HG02943 (cell line): ENCODE measurements at regions not wholly inside any gene's neighbourhood (a gene's known extent, or its start where the extent isn't known, plus 50 kb on each side); places are given as distances from the start of the nearest gene placed in this dataset.
"Not testable (repeated sequence)": the region's sequence is repeated elsewhere in the genome, so short reads cannot be mapped to it uniquely, and the experiment has no call there.

ENCODE experiments used
- ATAC-seq: cut with Tn5 transposase; IDR thresholded peaks from one replicate; pipeline ENCODE4 v1.9.1; 2021; ENCODE audit warnings: mild to moderate bottlenecking, low read depth, moderate library complexity; ENCODE audit not compliant: unreplicated experiment

DNA sequence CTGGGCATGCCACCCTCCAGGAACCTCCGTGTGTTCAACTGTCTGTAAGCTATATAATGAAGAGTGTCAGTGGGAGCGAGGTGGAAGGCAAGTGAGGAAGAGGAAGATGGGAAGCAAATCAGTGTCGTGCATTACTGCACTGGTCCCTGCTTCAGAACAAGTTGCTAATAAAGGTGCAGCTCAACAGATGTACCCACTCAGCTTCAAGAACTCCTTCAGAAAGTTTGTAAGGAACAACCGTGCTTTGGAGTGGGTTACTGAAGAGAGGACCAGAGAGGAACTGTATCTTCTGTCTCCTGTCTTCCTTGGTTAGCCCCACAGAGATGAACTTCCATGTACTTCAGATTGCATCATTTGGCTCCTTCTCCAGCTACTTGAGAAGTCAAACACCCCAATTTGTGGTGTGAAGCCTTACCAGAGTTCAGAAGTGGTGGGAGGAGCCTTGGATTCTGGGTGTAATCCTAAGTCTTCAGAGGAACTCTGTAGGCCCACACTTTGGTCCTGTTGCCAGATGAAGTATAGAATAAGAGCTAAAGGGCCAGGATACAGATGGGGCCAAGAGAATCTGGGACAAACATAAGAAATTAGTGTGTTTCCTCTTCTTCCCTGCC, 290.5 kb upstream of the PROX1 start:
- ATAC-seq, result no peak

DNA sequence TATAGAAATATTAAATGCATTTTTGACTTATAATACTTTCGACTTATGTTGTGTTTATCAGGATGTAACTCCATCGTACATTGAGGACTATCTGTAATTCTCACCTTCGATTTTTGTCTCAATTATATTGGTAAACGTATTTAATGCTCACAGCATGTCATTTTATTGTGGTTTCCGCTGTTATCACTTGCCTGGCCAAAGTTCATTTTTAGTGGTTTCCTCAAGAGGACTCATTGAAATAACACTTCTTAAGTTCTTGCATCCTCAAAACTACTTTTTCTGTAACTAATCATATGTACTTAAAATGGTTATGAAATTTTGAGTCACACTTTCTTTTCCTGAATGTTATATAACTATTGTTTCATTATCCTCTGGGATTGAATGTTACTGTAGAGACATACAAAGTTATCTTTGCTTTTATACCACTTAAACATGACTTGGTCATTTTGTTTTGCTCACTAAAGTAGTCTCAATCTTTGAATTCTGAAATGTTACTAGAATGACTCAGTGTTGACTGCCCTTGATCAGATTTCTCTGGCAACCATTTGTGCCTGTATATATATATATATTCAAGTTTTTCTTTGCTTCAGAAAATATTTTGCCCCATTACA, 289.6 kb upstream of the PROX1 start:
- ATAC-seq, result no peak

DNA sequence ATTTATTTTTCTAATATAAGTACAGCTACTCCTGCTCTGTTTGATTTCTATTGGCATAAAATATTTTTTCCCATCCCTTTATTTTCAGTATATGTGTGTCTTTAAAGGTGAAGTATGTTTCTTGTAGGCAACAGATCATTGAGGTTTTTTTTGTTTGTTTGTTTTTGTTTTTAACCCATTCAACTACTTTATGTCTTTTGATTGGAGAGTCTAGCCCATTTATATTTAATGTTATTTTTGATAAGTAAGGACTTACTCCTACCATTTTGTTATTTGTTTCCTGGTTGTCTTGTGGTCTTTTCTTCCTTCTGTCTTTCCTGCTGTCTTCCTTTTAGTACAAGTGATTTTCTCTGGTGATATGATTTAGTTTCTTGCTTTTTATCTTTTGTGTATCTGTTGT, 285.1 kb upstream of the PROX1 start:
- no peak for ATAC-seq

DNA sequence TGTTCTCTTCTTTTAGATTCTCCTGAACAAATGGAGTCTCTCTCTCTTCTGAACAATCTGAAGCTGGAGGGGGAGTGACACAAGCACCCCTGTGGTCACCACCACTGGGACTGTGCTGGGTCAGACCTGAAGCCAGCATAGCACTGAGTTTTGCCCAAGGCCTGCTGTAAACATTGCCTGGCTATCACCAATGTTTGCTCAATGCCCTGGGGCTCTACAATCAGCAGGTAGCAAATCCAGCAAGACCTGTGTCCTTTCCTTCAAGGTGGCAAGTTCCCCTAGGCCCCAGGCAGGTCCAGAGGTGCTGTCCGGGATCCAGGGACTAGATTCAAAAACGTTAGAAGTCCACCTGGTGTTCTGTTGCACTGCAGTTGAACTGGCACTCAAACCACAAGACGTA, 282.8 kb upstream of the PROX1 start:
- ATAC-seq, result no peak

DNA sequence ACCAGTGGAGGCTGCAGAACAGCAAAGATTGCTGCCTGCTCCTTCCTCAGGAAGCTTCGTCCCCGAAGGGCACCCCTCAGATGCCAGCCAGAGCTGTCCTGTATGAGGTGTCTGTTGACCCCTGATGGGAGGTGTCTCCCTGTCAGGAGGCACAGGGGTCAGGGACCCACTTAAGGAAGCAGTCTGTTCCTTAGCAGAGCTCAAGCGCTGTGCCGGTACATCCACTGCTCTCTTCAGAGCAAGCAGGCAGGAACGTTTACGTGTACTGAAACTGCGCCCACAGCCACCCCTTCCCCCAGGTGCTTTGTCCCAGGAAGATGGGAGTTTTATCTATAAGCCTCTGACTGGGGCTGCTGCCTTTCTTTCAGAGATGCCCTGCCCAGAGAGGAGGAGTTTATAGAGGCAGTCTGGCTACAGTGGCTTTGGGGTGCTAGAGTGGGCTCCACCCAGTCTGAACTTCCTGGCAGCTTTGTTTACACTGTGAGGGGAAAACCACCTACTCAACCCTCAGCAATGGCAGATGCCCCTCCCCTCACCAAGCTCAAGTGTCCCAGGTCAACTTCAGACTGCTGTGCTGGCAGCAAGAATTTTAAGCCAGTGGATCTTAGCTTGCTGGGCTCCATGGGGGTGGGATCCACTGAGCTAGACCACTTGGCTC, 275.8 kb upstream of the PROX1 start:
- not testable (repeated sequence) for ATAC-seq

DNA sequence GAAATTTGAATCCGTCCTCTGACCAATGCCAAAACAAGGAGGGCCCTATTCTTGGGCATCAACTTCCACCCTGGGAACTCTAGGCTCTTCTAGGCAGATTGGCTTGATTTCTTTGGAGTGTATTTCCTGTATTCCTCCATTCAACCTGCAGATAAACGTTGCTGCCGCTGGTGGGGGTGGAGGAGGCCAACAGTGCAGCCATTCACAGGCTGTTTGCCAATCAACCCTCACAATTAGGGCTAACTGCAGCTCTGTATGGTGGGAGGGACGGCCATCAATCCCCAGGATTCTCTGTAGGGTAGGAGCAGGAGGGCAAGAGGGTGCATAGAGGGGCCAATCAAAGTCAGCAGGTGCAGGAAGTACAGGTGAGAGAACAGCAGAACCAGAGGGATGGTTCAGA, 273.1 kb upstream of the PROX1 start:
- no peak for ATAC-seq

DNA sequence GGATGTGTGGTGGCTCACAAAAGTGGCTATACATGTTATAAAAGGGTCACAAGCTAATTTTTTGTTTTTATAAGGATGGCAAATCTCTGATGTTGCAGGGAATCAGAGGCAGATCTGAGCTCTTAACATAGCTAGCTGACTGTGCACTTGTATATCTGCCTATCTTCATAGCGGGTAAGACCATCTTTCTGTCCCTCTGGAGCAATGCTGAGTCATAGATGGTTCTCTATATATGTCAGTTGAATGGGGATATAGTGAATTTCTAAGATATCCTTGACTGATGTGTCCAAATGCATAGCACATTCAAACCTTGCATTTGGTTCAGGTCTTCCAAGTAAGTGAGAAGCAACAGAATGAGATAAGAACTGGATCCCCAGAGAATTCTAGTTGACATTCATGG, 272.6 kb upstream of the PROX1 start:
- ATAC-seq, result no peak

DNA sequence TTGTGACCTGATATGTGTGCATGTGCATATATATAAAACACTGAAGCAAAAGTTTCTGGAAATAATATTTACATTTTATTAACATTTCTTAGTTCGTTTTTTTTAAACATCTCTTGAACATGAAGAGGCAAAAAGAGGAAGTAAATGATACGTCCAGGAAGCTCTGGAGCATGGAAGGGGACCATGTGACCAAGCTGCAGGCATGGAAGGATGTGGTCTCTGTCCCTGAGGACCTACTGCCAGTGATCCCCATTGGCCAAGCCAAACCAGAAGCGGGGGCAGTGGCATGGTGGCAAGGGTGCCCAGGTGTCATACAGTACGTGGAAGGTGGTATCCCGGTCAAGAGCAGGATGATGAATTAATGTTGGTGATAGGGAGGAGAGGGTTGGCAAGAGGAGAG, 268.3 kb upstream of the PROX1 start:
- ATAC-seq, result no peak

DNA sequence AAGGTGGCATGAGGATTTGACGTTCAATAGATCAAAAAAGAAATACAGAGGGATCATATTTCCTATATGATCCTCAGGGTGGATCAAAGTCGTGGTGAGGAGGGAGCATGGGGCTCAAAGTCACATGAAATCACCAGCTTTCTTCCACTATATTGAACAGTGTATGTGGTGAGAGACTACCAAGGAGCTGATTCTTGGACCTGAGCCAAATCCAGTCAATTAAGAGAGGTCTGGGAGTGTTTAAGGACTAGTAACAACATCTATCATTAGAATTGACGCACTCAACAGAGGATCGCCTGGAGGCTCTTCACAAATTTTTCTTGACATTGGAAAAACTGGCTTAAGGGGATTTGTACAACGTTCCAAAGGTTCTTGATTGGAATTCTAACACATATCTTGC, 267.7 kb upstream of the PROX1 start:
- no peak for ATAC-seq

DNA sequence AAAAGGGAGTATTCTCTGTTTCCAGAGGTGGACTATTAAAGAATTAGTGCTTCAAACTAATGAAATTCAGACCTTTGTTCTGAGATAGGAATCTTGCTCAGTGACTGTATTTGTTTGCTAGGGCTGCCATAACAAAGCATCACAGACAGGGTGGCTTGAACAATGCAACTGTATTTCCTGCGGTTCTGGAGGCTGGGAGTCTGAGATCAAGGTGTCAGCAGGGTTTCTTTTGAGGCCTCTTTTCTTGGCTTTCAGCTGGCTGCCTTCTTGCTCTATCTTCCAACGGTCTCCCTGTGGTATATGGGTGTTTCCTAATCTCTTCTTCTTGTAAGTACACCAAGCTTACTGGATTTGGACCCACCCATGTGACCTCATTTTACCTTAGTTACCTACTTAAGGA, 264.6 kb upstream of the PROX1 start:
- ATAC-seq, result no peak

DNA sequence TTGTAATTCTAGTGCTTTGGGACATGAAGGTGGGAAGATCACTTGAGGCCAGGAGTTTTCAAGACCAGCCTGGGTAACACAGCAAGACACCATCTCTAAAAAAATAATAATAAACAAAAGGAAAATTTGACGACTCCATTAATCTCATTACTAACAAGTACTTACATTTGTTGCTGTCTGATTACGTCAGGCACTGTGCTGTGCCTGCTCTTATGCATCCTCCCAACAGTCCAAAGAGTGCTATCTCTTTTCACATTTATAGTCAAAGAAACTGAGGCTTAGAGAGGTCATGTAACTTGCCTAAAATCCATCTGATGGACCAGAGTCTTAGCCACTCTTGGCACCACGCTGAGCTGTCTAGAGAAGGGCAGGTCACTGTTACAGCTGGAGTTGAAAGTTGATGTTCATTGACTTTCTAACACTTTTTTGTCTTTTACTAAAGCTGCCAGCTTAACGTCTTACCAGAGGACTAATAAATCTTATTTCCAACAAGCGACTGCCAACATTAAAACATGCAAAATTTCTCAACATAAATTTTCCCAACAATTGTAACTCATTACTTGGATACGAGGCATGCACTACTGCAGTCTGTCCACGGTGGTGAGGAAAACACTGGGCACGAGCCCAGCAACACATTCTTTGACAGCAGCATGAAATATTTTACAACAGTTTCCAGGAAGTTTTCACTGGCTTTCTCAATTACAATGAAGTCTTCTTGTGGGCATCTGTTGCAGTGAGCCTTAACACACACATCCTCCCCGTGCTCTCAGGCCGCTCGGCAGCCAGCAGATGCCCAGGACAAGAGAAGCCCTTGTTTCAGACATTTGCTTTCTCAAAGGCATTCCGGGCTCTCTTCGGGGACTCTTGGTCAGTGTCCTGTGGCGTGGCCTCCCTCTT, 262.9 kb upstream of the PROX1 start:
- ATAC-seq, result no peak

DNA sequence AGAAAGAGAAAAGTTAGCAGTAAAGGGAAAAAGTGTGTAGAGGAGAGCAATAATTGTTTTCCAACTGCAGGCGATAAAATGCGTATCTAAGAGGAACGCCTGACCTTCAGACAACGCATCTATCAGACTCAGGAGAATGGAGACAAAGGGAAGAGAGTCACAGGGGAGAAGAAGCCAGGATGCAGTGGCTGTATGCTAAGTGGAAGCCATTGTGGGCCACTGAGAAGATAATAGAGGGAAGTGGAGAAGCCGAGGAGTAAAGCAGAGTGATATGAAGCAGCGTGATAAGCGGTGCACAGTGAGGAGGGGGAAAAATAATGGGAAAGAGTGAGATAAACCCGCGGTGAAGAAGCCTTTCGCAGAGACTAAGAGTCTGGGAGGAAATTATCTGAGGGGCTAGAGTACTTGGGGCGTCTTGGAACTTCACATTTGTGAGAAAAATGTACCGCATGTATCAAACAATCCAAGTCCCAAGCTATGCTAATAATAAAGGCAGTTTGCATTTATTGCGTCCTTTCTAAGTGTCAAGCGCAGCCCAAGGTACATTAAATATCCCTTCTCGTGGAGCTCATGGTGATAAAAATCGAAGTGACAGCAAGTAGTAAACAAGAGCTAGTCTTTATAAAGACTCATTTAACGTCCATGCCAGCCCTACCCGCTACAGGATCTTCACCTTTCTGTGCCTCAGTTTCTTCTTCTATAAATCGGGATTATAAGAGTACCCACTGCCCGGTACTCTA, 259.8 kb upstream of the PROX1 start:
- ATAC-seq, result no peak

DNA sequence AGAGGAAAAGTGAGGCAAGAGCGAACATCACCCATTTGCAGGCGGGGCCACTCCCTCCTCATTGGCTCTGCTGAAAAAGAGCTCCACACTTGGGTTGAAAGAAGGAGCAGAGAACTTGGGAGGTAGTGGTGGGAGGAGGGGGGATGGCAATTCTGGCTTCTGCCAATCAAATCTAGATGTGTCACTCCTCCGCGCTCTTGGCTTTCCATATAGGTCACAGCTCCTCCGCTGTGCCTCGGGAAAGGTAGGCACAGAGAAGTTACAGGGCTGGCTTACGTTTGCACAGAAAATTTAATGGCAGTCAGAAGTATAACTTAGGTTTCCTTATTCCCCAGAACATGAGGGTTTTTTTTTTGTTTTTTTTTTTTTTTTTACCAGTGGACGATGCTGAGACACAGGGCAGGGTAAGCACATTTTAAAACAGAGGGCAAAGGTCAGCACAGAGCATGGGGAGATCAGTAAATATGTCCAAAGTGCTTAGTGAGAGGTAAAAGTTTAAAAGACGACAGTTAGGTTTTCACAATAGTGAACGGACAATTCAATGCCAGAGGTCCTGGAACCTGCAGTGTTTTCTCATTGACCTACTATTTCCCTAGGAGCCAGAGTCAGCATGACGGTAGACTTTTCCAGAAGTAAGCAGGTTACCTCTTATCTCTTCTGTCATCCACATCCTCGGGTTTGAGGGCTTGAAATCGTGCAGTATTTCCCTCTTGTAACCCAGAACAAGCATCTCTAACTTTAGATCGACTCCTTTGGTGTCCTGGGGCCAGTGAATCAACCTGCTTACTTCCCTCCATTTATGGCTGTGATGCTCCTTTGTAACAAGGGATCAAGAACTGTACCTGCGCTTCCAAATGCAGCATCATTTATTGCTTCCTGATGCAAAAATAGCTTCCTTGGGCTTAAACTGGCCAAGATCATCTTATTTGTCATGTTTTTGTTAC, 258.9 kb upstream of the PROX1 start:
- no peak for ATAC-seq

DNA sequence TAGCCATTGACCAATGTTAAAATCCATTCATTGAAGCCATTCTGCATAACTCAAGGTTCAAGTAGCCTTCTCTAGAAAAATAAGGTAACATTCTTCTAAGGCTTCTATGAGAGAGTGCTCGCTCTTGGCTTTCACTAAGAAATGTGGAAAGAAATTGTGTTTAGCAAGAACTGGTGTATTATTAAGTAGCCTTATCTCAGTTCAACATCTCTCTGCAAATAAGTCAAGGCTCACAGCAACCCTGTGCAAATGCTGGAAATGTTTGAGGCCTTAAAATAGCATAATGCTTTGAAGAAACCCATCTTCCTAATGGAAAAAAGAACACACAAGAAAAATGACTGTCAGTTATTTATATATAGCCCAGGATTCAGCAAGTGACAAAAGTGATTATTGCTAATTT, 254.1 kb upstream of the PROX1 start:
- no peak for ATAC-seq

DNA sequence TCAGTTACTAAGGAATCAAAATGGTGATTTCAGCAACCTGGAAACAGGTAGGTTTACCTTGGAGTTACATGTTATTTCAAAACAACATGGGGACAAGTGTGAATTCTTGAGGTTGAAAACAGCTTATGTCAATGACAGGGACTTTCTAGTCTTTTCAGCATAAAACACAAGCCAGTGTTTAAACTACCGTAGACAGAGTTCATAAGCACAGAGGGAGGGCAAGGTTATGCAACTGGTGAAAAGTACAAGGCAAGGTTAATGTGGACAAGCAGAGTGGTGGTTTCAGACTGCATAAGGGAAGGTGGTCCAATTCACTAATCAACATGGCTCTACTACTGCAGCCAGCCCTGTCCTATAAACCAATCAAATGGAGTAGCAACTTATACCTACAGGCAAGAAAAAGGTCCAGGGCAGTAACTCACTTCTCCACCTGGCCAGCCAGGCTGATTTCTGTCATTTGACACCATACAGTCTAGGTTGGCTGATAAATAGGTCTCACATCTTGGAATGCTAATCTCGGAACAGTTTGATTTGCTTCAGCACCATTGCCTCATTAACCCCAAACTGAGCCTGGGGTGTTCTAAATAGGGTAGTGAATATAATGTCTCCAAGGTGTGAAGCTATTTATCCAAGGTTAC, 250.3 kb upstream of the PROX1 start:
- no peak for ATAC-seq

DNA sequence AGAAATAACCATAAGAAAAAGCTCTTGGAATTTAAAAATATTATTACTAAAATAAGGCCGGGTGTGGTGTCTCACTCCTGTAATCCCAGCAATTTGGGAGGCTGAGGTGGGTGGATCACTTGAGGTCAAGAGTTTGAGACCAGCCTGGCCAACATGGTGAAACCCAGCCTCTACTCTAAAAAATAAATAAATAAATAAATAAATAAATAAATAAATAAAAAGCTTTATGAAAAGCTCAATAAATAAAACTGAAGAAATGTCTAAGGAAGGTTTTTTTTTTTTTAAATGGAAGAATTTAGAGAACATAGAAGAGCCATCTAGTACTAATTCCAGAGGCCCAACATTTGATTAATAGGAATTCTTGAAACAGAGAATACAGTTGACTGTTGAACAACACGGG, 249.1 kb upstream of the PROX1 start:
- no peak for ATAC-seq

DNA sequence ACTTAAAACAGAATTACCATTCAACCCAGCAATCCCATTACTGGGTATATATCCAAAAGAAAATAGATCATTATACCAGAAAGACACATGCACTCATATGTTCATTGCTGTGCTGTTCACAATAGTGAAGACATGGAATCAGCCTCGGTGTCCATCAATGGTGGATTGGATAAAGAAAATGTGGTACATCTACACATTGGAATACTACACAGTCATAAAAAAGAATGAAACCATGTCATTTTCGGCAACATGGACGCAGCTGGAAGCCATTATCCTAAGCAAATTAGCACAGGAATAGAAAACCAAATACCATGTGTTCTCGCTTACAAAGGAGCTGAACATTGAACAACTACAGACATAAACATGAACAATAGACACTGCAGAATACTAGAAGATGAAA, 244.8 kb upstream of the PROX1 start:
- no peak for ATAC-seq

DNA sequence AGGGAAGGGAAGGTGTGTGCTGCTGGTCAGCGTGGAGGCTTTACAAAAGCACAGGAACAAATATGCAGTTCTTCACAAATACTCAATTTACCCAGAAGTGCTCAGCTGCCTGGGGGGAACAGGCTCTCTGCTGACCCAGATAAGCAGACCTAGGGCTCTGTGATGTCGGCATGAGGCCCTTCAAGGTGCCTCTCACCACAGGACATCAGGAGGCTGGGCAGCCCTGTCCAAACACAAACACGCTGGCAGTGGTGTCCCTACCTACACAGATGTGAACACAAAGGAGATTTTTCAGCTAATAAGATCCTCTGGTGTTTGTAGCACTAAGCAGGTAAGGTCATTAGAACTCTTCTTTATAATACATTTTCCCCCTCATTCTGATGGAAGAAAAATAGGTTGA, 243.0 kb upstream of the PROX1 start:
- ATAC-seq, result no peak

DNA sequence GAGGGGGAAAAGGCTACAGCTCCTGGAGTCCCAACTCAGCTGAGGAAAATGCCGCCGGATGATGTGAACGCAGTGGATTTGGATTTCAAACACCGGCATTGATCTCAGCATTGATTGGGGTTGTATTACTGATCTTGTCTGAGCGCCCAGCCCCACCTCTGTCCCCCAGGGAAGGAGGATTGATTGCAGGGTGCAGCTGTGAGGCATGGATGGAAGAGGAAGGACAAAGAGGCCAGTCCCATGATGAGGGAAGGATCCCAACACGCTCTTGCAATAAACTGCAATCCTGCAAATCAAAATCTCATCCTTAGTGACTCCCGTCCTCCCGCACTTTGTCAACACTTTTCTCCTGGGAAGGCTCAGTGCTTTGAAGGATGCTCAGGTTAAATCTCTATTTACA, 242.3 kb upstream of the PROX1 start:
- ATAC-seq, result no peak
